K562 (cell line): ENCODE measurements at regions not wholly inside any gene's neighbourhood (a gene's known extent, or its start where the extent isn't known, plus 50 kb on each side); places are given as distances from the start of the nearest gene placed in this dataset.

Experiments used
- ATAC-seq: fragments of 200-7000 bp; cut with Tn5 transposase; 3 replicates; pipeline ENCODE4 v1.9.1; 2020; ENCODE audit warnings: moderate library complexity
- BruUV-seq: library from RNA; stranded (reverse); fragments of 400-500 nt; replicated peaks from 2 replicates; lab custom pipeline; 2021; lab: Mats Ljungman, UMichigan
- CTCF ChIA-PET: fragments of 300-600 bp; formaldehyde crosslinking; extraction: SDS; loops from one replicate; lab custom pipeline; 2021; ENCODE audit warnings: low intra/inter-chr PET ratio; lab: Yijun Ruan, JAX
- POLR2A ChIA-PET: fragments of 300-600, 350-650 bp; sonication (Branson Sonifier 250); formaldehyde crosslinking; extraction: SDS; loops from one replicate; lab custom pipeline; 2021; ENCODE audit warnings: antibody characterized with exemption, inconsistent platforms; lab: Yijun Ruan, JAX
- DNase-seq, 4 experiments: peaks; one replicate each; pipeline versions ENCODE4 v3.0.0 to v3.0.0-alpha.2; 2011 to 2018; ENCODE audit warnings: low spot score in 3 of 4, mixed read lengths in 3 of 4; ENCODE audit errors: extremely low read depth in 1 of 4
- FAIRE-seq: peaks from 2 replicates; lab custom pipeline; 2011; peaks lifted over from hg19 to GRCh38; lab: Jason Lieb, UNC
- H2AFZ ChIP-seq: 2 replicates; pipeline ENCODE4 v1.6.0; 2011; ENCODE audit warnings: low read depth, low read length, control low read depth, inconsistent platforms
- H3K27ac ChIP-seq: fragments of 200-600 bp; 3 replicates; pipeline ENCODE4 v1.8.0; 2011; ENCODE audit warnings: low read depth, mild to moderate bottlenecking, control low read depth, inconsistent platforms, low read length, moderate library complexity, mixed read lengths; ENCODE audit errors: extremely low read depth
- H3K27me3 ChIP-seq, 2 experiments: fragments of 300-600 bp in 1 of 2; 2 replicates in 1 of 2; 3 replicates in 1 of 2; pipeline versions ENCODE4 v1.6.0 to v1.8.0; 2011; ENCODE audit warnings: inconsistent platforms in 2 of 2, low read length in 2 of 2, mild to moderate bottlenecking in 1 of 2, mixed read lengths in 1 of 2, moderate library complexity in 1 of 2; ENCODE audit not compliant: control insufficient read depth in 2 of 2, insufficient read depth in 2 of 2
- H3K36me3 ChIP-seq: fragments of 300-600 bp; 3 replicates; pipeline ENCODE4 v1.8.0; 2011; ENCODE audit warnings: mild to moderate bottlenecking, low read length, inconsistent platforms; ENCODE audit not compliant: control insufficient read depth, insufficient read depth
- H3K4me1 ChIP-seq, 2 experiments: fragments of 200-600 bp in 1 of 2; replicated peaks in 1 of 2; 2 replicates in 1 of 2; 3 replicates in 1 of 2; pipeline versions ENCODE4 v1.5.1 to v1.8.0; 2011; ENCODE audit warnings: inconsistent platforms in 2 of 2, low read length in 2 of 2, mild to moderate bottlenecking in 1 of 2, mixed read lengths in 1 of 2, moderate library complexity in 1 of 2; ENCODE audit not compliant: control insufficient read depth in 2 of 2, insufficient read depth in 2 of 2
- H3K4me2 ChIP-seq: 2 replicates; pipeline ENCODE4 v1.6.1; 2011; ENCODE audit warnings: low read length, control low read depth, inconsistent platforms, mixed read lengths; ENCODE audit not compliant: insufficient read depth
- H3K4me3 ChIP-seq: fragments of 200-600 bp; sonication (generic), shearing (Covaris generic); 2 replicates; pipeline ENCODE4 v1.5.1; 2016; ENCODE audit warnings: control low read depth, inconsistent platforms
- H3K79me2 ChIP-seq: fragments of 200-600 bp; 3 replicates; pipeline ENCODE4 v1.8.0; 2011; ENCODE audit warnings: low read length, inconsistent platforms; ENCODE audit not compliant: control insufficient read depth, insufficient read depth
- H3K9ac ChIP-seq, 2 experiments: 2 replicates each; pipeline versions ENCODE4 v1.6.0 to v1.6.1; 2011; ENCODE audit warnings: low read depth in 2 of 2, low read length in 2 of 2, control low read depth in 1 of 2, inconsistent platforms in 1 of 2, mild to moderate bottlenecking in 1 of 2, mixed read lengths in 1 of 2; ENCODE audit not compliant: insufficient read depth in 1 of 2
- H3K9me1 ChIP-seq: one replicate; pipeline ENCODE4 v1.6.0; 2011; ENCODE audit warnings: inconsistent platforms, mild to moderate bottlenecking, low read length, moderate library complexity; ENCODE audit not compliant: control insufficient read depth, insufficient read depth
- H3K9me3 ChIP-seq: replicated peaks from 2 replicates; pipeline ENCODE4 v1.5.1; 2011; ENCODE audit warnings: low read depth, low read length, inconsistent platforms; ENCODE audit not compliant: control insufficient read depth, insufficient read depth
- H4K20me1 ChIP-seq: replicated peaks from 2 replicates; pipeline ENCODE4 v1.6.1; 2011; ENCODE audit warnings: low read length, inconsistent platforms, mixed read lengths; ENCODE audit not compliant: control insufficient read depth, insufficient read depth
- EHMT2 ChIP-seq: fragments of 450-650 bp; IDR thresholded peaks from 2 replicates; pipeline ENCODE4 v1.6.1; 2018; ENCODE audit warnings: antibody characterized with exemption
- ELF2 ChIP-seq: fragments of 250-450 bp; sonication (Bioruptor Pico); IDR thresholded peaks from 2 replicates; pipeline ENCODE4 v1.5.0; 2021; ENCODE audit warnings: mild to moderate bottlenecking
- ELF4 ChIP-seq: fragments of 450-650 bp; formaldehyde crosslinking; IDR thresholded peaks from 2 replicates; pipeline ENCODE4 v1.4.0; 2022; ENCODE audit warnings: missing genetic modification characterization
- FOS ChIP-seq: IDR thresholded peaks from 3 replicates; pipeline ENCODE4 v1.6.1; 2011; ENCODE audit not compliant: insufficient read length; ENCODE audit errors: extremely low read depth
- KDM1A ChIP-seq, 2 experiments: fragments of 450-650 bp; IDR thresholded peaks; 2 replicates each; pipeline ENCODE4 v1.6.1; 2016; ENCODE audit warnings: mild to moderate bottlenecking in 2 of 2
- MCM3 ChIP-seq: fragments of 450-650 bp; IDR thresholded peaks from 2 replicates; pipeline ENCODE4 v1.6.1; 2016
- PATZ1 ChIP-seq: fragments of 250-450 bp; sonication (Bioruptor Pico); IDR thresholded peaks from 2 replicates; pipeline ENCODE4 v1.5.0; 2020; ENCODE audit warnings: mild to moderate bottlenecking, borderline replicate concordance
- PURB ChIP-seq: sonication (generic); formaldehyde crosslinking; IDR thresholded peaks from 2 replicates; pipeline ENCODE4 v1.9.0; 2021; ENCODE audit warnings: low read depth, mild to moderate bottlenecking, missing genetic modification reagents
- RBM39 ChIP-seq: fragments of 200-400 bp; formaldehyde crosslinking; optimal IDR thresholded peaks from 2 replicates; pipeline ENCODE3; 2018; ENCODE audit warnings: low read depth, low read length
- SIRT6 ChIP-seq: IDR thresholded peaks from one replicate; pipeline ENCODE4 v1.6.1; 2012; ENCODE audit warnings: low read depth, mild to moderate bottlenecking, control low read depth, inconsistent platforms, low read length, moderate library complexity
- U2AF2 ChIP-seq: fragments of 200-400 bp; formaldehyde crosslinking; optimal IDR thresholded peaks from 2 replicates; pipeline ENCODE3; 2017; ENCODE audit warnings: low read depth, mild to moderate bottlenecking, low read length
- ZNF384 ChIP-seq: IDR thresholded peaks from 2 replicates; pipeline ENCODE4 v1.6.1; 2012; ENCODE audit warnings: low read depth, low read length, improper control_type of control experiment
- ZNF41 ChIP-seq: fragments of 250-450 bp; sonication (Bioruptor Pico); conservative IDR thresholded peaks from 2 replicates; pipeline ENCODE4 v1.4.0; 2020; ENCODE audit warnings: mild to moderate bottlenecking
- ZNF740 ChIP-seq, 3 experiments: fragments of 200-800 bp in 1 of 3; sonication (Bioruptor generic) in 1 of 3; sonication (generic) in 1 of 3; formaldehyde crosslinking in 1 of 3; IDR thresholded peaks; 2 replicates each; pipeline versions ENCODE4 v1.6.1 to v1.8.0; 2016 to 2022; ENCODE audit warnings: mild to moderate bottlenecking in 2 of 3, missing compliant biosample characterization in 2 of 3, missing genetic modification characterization in 2 of 3, missing genetic modification reagents in 1 of 3
- WGBS: fragments of 100-300 bp; shearing (Covaris generic); methylation state at CpG from one replicate; pipeline ENCODE4 v1.1.6; 2016; ENCODE audit warnings: low coverage, mixed read lengths; ENCODE audit not compliant: insufficient coverage; ENCODE audit errors: missing lambda C conversion rate; 5-methylcytosine and 5-hydroxymethylcytosine counted together
- in situ Hi-C: fragments of 300-500 bp; cut with MboI; formaldehyde crosslinking; loops from 4 replicates; pipeline ENCODE4 v1.15.0; 2018; ENCODE audit warnings: inconsistent platforms, mixed read lengths
- intact Hi-C: fragments of 100-400 bp; cut with micrococcal nuclease; formaldehyde crosslinking; loops from 2 replicates; pipeline ENCODE4 v1.14.2; 2022
- TF ChIP-seq, protein P1 (sequence below): fragments of 250-450 bp; sonication (Bioruptor Pico); IDR thresholded peaks from 2 replicates; pipeline ENCODE4 v1.9.0; 2021; ENCODE audit warnings: mild to moderate bottlenecking
- TF ChIP-seq, protein P2 (sequence below): sonication (generic); formaldehyde crosslinking; IDR thresholded peaks from 2 replicates; pipeline ENCODE4 v1.8.0; 2022; ENCODE audit warnings: mild to moderate bottlenecking, missing genetic modification reagents, borderline replicate concordance
- TF ChIP-seq, protein P3 (sequence below): fragments of 250-450 bp; sonication (Bioruptor Pico); IDR thresholded peaks from 2 replicates; pipeline ENCODE4 v1.4.0; 2020; ENCODE audit warnings: mild to moderate bottlenecking

DNA sequence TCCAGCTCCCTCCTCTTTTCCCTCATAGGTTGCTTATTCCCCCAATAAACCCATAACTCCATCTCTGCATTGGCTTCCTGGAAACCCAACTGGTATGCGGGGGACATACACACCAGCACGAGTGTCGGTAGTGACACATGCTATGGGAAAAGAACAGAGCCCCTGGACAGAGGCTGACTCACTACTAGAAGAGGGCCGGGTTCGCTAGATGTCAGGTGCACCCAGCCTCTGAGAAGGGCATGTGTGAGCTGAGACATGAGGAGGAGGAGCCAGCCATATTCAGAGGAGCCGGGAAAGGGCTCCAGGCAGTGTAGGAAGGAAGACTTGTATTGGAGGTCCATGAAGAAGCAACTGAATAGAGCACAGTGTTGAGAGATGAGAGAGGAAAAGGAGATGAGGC is 241.1 kb downstream of the SOX9 start:
- ATAC-seq = no peak
- 0% methylated on average over 6 of the region's 6 CpGs for WGBS
- FAIRE-seq = no peak
- no peak overlapping the region for H3K27ac ChIP-seq
- no peaks in the 10 kb centered on the region for H4K20me1 ChIP-seq
- in situ Hi-C loops = no loop called here
- H3K4me1 ChIP-seq = no peaks in the 10 kb centered on the region
- no peak overlapping the region for H3K9ac ChIP-seq
- no peak overlapping the region for H2AFZ ChIP-seq
- H3K36me3 ChIP-seq = no peaks in the 10 kb centered on the region
- BruUV-seq = no TSS peak
- no peaks in the 10 kb centered on the region for H3K9me1 ChIP-seq
- no peak for DNase-seq
- H3K4me3 ChIP-seq = no peak overlapping the region
- no peaks in the 10 kb centered on the region for H3K9me3 ChIP-seq
- intact Hi-C loops = no loop called here
- no peaks in the 10 kb centered on the region for H3K27me3 ChIP-seq
- POLR2A ChIA-PET = no interaction called here
- no peaks in the 10 kb centered on the region for H3K79me2 ChIP-seq
- H3K4me2 ChIP-seq = no peak overlapping the region
- CTCF ChIA-PET = no interaction called here
- TF ChIP-seq EHMT2 (no peak), U2AF2 (no peak), PATZ1 (CRISPR knock-in tag) (no peak), MCM3 (no peak), SIRT6 (no peak), ZNF740 (CRISPR knock-in tag; IDR thresholded peaks at IDR 0.05) (no peak), ZNF740 (tag; IDR thresholded peaks at IDR 0.05) (no peak), FOS (no peak), ZNF41 (CRISPR knock-in tag) (no peak), RBM39 (no peak), ELF2 (CRISPR knock-in tag) (no peak), PURB (CRISPR knock-in tag) (no peak), KDM1A (IDR thresholded peaks at IDR 0.05) (no peak), ELF4 (CRISPR knock-in tag) (no peak), ZNF384 (no peak)
- TF ChIP-seq, protein P1, sequence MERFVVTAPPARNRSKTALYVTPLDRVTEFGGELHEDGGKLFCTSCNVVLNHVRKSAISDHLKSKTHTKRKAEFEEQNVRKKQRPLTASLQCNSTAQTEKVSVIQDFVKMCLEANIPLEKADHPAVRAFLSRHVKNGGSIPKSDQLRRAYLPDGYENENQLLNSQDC (CRISPR knock-in tag) = no peak
- TF ChIP-seq, protein P2, sequence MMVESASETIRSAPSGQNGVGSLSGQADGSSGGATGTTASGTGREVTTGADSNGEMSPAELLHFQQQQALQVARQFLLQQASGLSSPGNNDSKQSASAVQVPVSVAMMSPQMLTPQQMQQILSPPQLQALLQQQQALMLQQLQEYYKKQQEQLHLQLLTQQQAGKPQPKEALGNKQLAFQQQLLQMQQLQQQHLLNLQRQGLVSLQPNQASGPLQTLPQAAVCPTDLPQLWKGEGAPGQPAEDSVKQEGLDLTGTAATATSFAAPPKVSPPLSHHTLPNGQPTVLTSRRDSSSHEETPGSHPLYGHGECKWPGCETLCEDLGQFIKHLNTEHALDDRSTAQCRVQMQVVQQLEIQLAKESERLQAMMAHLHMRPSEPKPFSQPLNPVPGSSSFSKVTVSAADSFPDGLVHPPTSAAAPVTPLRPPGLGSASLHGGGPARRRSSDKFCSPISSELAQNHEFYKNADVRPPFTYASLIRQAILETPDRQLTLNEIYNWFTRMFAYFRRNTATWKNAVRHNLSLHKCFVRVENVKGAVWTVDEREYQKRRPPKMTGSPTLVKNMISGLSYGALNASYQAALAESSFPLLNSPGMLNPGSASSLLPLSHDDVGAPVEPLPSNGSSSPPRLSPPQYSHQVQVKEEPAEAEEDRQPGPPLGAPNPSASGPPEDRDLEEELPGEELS (CRISPR knock-in tag) = no peak
- TF ChIP-seq, protein P3, sequence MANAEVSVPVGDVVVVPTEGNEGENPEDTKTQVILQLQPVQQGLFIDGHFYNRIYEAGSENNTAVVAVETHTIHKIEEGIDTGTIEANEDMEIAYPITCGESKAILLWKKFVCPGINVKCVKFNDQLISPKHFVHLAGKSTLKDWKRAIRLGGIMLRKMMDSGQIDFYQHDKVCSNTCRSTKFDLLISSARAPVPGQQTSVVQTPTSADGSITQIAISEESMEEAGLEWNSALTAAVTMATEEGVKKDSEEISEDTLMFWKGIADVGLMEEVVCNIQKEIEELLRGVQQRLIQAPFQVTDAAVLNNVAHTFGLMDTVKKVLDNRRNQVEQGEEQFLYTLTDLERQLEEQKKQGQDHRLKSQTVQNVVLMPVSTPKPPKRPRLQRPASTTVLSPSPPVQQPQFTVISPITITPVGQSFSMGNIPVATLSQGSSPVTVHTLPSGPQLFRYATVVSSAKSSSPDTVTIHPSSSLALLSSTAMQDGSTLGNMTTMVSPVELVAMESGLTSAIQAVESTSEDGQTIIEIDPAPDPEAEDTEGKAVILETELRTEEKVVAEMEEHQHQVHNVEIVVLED (CRISPR knock-in tag) = no peak
